ENCODE measurements at regions not wholly inside any gene's neighbourhood (a gene's known extent, or its start where the extent isn't known, plus 50 kb on each side); places are given as distances from the start of the nearest gene placed in this dataset.

DNA sequence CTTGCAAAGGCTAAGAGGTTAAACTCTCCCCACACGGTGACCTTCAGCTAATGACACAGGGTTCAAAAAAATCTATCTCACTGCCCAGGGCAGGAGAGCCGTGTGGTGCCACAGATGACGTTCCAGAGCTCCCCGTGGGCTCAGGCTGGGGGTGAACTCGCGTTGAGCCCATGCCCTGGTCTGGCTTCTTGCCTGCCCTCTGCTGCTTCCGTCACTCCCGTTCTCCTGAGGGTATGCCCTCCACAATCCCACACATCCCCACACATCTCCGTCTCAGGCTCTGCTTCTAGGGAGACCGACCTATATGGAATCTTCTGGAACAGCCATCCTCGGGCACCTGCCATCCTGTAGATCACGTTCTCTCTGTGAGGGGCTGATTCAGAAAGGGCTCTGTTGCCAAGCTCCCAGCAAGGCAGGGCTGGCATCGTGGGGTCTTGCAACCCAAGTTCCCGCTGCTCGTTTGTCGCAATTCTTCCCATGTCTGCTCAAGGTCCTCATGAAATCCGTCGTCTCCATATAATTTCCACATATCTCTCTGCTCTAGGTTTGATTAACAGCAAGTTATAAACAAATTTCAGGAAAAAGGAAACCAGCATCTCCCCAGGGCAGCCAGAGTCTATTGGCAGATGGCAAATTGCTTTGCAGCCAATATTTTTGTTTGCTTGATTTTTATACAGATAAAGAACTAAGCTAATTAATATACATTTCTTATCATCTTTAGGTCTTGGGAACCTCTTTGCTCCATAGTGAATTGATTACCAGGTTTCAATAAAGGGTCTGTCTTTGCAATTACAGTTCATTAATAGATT is 278.2 kb downstream of the PTPRU start:
- H3K4me1 ChIP-seq (ENCODE audit: insufficient read depth, low read length) = no peaks in the 10 kb centered on the region

More for the DNA sequence above, 278.2 kb downstream of the PTPRU start:
- Histone ChIP-seq H4K20me1 (ENCODE audit: insufficient read depth, low read length) (no peaks in the 10 kb centered on the region), H3K27me3 (ENCODE audit: control insufficient read depth in 1 of 2, insufficient read depth in 2 of 2, low read length in 2 of 2) (peaks cover 2 to 7% of the 10 kb centered on the region in 2 experiments; a peak in 2 of 5 replicates), H3K27ac (ENCODE audit: extremely low read length, insufficient read depth, low read length) (no peak overlapping the region), H3K4me2 (ENCODE audit: low read depth, low read length) (no peak overlapping the region), H3K36me3 (replicated peaks in 1 of 2; ENCODE audit: control insufficient read depth in 1 of 2, insufficient read depth in 2 of 2, low read length in 2 of 2) (no peaks in the 10 kb centered on the region), H3K79me2 (ENCODE audit: insufficient read depth, low read length) (no peaks in the 10 kb centered on the region), H3K9ac (ENCODE audit: insufficient read depth, low read depth, low read length) (no peak overlapping the region), H2AFZ (ENCODE audit: low read length) (no peak overlapping the region), H3K4me3 (replicated peaks in 1 of 3; ENCODE audit: insufficient read depth in 1 of 3, low read depth in 2 of 3, low read length in 3 of 3) (no peak overlapping the region), H3K9me3 (ENCODE audit: low read length) (no peaks in the 10 kb centered on the region)
- WGBS (ENCODE audit: low lambda C conversion rate) = 30% methylated on average over 18 of the region's 18 CpGs
- intact Hi-C loops (cut with micrococcal nuclease; ENCODE audit: unreplicated experiment) (no loop called here), in situ Hi-C loops (cut with HindIII; ENCODE audit: extremely low pct_ligation_motif_present, low pct_unique_long_range_greater_than_20kb) (no loop called here)
- no peak for ATAC-seq
- no peak for FAIRE-seq
- DNase-seq (ENCODE audit: low spot score) = no peak
- BruUV-seq (replicated peaks) = no TSS peak
- ChIA-PET POLR2A (no interaction called here), CTCF (ENCODE audit: low intra/inter-chr PET ratio, low total read pairs) (no interaction called here)
- TF ChIP-seq ZNF652 (CRISPR knock-in tag; IDR thresholded peaks at IDR 0.05; ENCODE audit: borderline replicate concordance, low read depth) = no peak
- TF ChIP-seq ZNF383 (CRISPR knock-in tag; IDR thresholded peaks at IDR 0.05; ENCODE audit: borderline replicate concordance) = no peak
- TF ChIP-seq SIX1 (CRISPR knock-in tag; IDR thresholded peaks at IDR 0.05; ENCODE audit: borderline replicate concordance) = no peak
- TF ChIP-seq KDM5B (CRISPR knock-in tag; IDR thresholded peaks at IDR 0.05; ENCODE audit: borderline replicate concordance) = no peak
- TF ChIP-seq NCOA1 (CRISPR knock-in tag; IDR thresholded peaks at IDR 0.05) = no peak
- TF ChIP-seq HNRNPK (IDR thresholded peaks at IDR 0.05; ENCODE audit: low read depth, low read length, poor library complexity, severe bottlenecking) = no peak
- no peak for TF ChIP-seq PAXIP1 (CRISPR knock-in tag; conservative IDR thresholded peaks at IDR 0.05)
- no peak for TF ChIP-seq ZBTB26 (CRISPR knock-in tag; IDR thresholded peaks at IDR 0.05; ENCODE audit: borderline replicate concordance)
- TF ChIP-seq FOXP4 (CRISPR knock-in tag; IDR thresholded peaks at IDR 0.05) = no peak
- no peak for TF ChIP-seq ZNF367 (CRISPR knock-in tag; IDR thresholded peaks at IDR 0.05; ENCODE audit: borderline replicate concordance)
- no peak for TF ChIP-seq ZNF224 (CRISPR knock-in tag; IDR thresholded peaks at IDR 0.05)
